Trophoblast cell (in vitro differentiated cells and primary cell): ENCODE measurements at regions not wholly inside any gene's neighbourhood (a gene's known extent, or its start where the extent isn't known, plus 50 kb on each side); places are given as distances from the start of the nearest gene placed in this dataset.

Experiments used
- DNase-seq, 2 donors: peaks; one replicate each; pipeline ENCODE4 v3.0.0-alpha.2; 2016
- H2AFZ ChIP-seq: 2 replicates; pipeline ENCODE4 v1.6.1; 2013; ENCODE audit warnings: low read length, moderate library complexity, mild to moderate bottlenecking; ENCODE audit not compliant: insufficient read depth, poor library complexity
- H2AK5ac ChIP-seq: 2 replicates; pipeline ENCODE4 v1.6.1; 2013; ENCODE audit warnings: mild to moderate bottlenecking, low read length
- H2BK120ac ChIP-seq: 2 replicates; pipeline ENCODE4 v1.6.1; 2013; ENCODE audit warnings: low read length, mild to moderate bottlenecking, moderate library complexity; ENCODE audit not compliant: insufficient read depth, poor library complexity
- H2BK12ac ChIP-seq: 2 replicates; pipeline ENCODE4 v1.6.1; 2013; ENCODE audit warnings: mild to moderate bottlenecking, low read length, moderate library complexity
- H2BK5ac ChIP-seq: 2 replicates; pipeline ENCODE4 v1.6.1; 2013; ENCODE audit warnings: low read length, low read depth, moderate library complexity, mild to moderate bottlenecking; ENCODE audit not compliant: poor library complexity
- H3K14ac ChIP-seq: 2 replicates; pipeline ENCODE4 v1.6.1; 2013; ENCODE audit warnings: mild to moderate bottlenecking, low read length
- H3K18ac ChIP-seq: 2 replicates; pipeline ENCODE4 v1.6.1; 2013; ENCODE audit warnings: mild to moderate bottlenecking, low read length
- H3K23ac ChIP-seq: 2 replicates; pipeline ENCODE4 v1.6.1; 2013; ENCODE audit warnings: low read length
- H3K27ac ChIP-seq: 2 replicates; pipeline ENCODE4 v1.5.1; 2013; ENCODE audit warnings: low read depth, mild to moderate bottlenecking, inconsistent platforms, low read length, moderate library complexity
- H3K27me3 ChIP-seq: 2 replicates; pipeline ENCODE4 v1.6.1; 2013; ENCODE audit warnings: inconsistent platforms, mild to moderate bottlenecking, low read length, moderate library complexity; ENCODE audit not compliant: insufficient read depth
- H3K36me3 ChIP-seq, 2 experiments: 1 replicate in 1 of 2; 2 replicates in 1 of 2; pipeline ENCODE4 v1.6.1; 2013; ENCODE audit warnings: low read length in 2 of 2, mild to moderate bottlenecking in 2 of 2, moderate library complexity in 1 of 2; ENCODE audit not compliant: insufficient read depth in 2 of 2, control insufficient read depth in 1 of 2
- H3K4ac ChIP-seq: 2 replicates; pipeline ENCODE4 v1.6.1; 2013; ENCODE audit warnings: low read depth, mild to moderate bottlenecking, low read length, moderate library complexity
- H3K4me1 ChIP-seq, 2 experiments: 1 replicate in 1 of 2; 2 replicates in 1 of 2; pipeline ENCODE4 v1.6.1; 2013; ENCODE audit warnings: low read length in 2 of 2, mild to moderate bottlenecking in 2 of 2, moderate library complexity in 1 of 2; ENCODE audit not compliant: insufficient read depth in 2 of 2, control insufficient read depth in 1 of 2
- H3K4me2 ChIP-seq: 2 replicates; pipeline ENCODE4 v1.6.1; 2013; ENCODE audit warnings: inconsistent platforms, mild to moderate bottlenecking, low read length, moderate library complexity
- H3K4me3 ChIP-seq: 2 replicates; pipeline ENCODE4 v1.5.1; 2013; ENCODE audit warnings: mild to moderate bottlenecking, low read depth, low read length, inconsistent platforms
- H3K79me1 ChIP-seq: one replicate; pipeline ENCODE4 v1.6.1; 2013; ENCODE audit warnings: low read length
- H3K79me2 ChIP-seq: 2 replicates; pipeline ENCODE4 v1.6.1; 2013; ENCODE audit warnings: low read length, mild to moderate bottlenecking; ENCODE audit not compliant: control insufficient read depth, insufficient read depth, poor library complexity
- H3K9ac ChIP-seq: 2 replicates; pipeline ENCODE4 v1.6.1; 2013; ENCODE audit warnings: mild to moderate bottlenecking, low read length
- H3K9me3 ChIP-seq: 2 replicates; pipeline ENCODE4 v1.6.1; 2013; ENCODE audit warnings: low read depth, mild to moderate bottlenecking, control low read depth, inconsistent platforms, low read length; ENCODE audit not compliant: insufficient read depth
- H4K12ac ChIP-seq: 2 replicates; pipeline ENCODE4 v1.6.1; 2013; ENCODE audit warnings: low read depth, mild to moderate bottlenecking, low read length, moderate library complexity
- H4K8ac ChIP-seq: 2 replicates; pipeline ENCODE4 v1.6.1; 2013; ENCODE audit warnings: low read depth, mild to moderate bottlenecking, low read length, moderate library complexity
- H4K91ac ChIP-seq: one replicate; pipeline ENCODE4 v1.6.1; 2013; ENCODE audit warnings: low read depth, mild to moderate bottlenecking, low read length, moderate library complexity
- WGBS: extraction: QIAGEN DNeasy Blood & Tissue Kit; methylation state at CpG from one replicate; pipeline ENCODE4 v1.1.7; 2013; ENCODE audit warnings: missing lambda C conversion rate; ENCODE audit not compliant: insufficient read length, insufficient coverage; ENCODE audit errors: extremely low coverage; 5-methylcytosine and 5-hydroxymethylcytosine counted together

- no peak overlapping the region for H3K9ac ChIP-seq
- WGBS: no CpG with 5 or more reads among the region's 4 CpGs
- H4K8ac ChIP-seq: no peak overlapping the region
- H3K36me3 ChIP-seq: no peaks in the 10 kb centered on the region
- no peaks in the 10 kb centered on the region for H3K27me3 ChIP-seq
- H3K4me2 ChIP-seq: no peak overlapping the region
- no peak overlapping the region for H2AK5ac ChIP-seq
- H2BK5ac ChIP-seq: no peak overlapping the region
- H3K79me2 ChIP-seq: no peaks in the 10 kb centered on the region
- no peak for DNase-seq
- H3K79me1 ChIP-seq: peaks cover 2% of the 10 kb centered on the region
- H2AFZ ChIP-seq: no peak overlapping the region
- H4K12ac ChIP-seq: no peak overlapping the region
- no peak overlapping the region for H3K4ac ChIP-seq
- no peak overlapping the region for H2BK120ac ChIP-seq
- no peak overlapping the region for H3K18ac ChIP-seq
- H3K14ac ChIP-seq: no peak overlapping the region
- peaks cover 0 to 5% of the 10 kb centered on the region in 2 experiments for H3K4me1 ChIP-seq
- H2BK12ac ChIP-seq: peak overlapping the region; percentile 87
- peak overlapping the region; percentile 62 for H4K91ac ChIP-seq
- H3K4me3 ChIP-seq: no peak overlapping the region
- H3K27ac ChIP-seq: no peak overlapping the region
- no peak overlapping the region for H3K23ac ChIP-seq
- peaks cover 4% of the 10 kb centered on the region for H3K9me3 ChIP-seq
Observed at GRCh38 chr18:55845221-55845620, 257.2 kb upstream of the TCF4 start.

GRCh38 chr18:55844382-55844781, 256.4 kb upstream of the TCF4 start:
- no peak overlapping the region for H4K12ac ChIP-seq
- no peak overlapping the region for H4K91ac ChIP-seq
- no peaks in the 10 kb centered on the region for H3K79me2 ChIP-seq
- no peak overlapping the region for H2AFZ ChIP-seq
- WGBS: no CpG with 5 or more reads among the region's 4 CpGs
- no peaks in the 10 kb centered on the region for H3K36me3 ChIP-seq
- no peak overlapping the region for H3K23ac ChIP-seq
- H2BK12ac ChIP-seq: no peak overlapping the region
- H3K4ac ChIP-seq: no peak overlapping the region
- H3K9ac ChIP-seq: no peak overlapping the region
- H2BK5ac ChIP-seq: no peak overlapping the region
- no peak overlapping the region for H3K14ac ChIP-seq
- no peak overlapping the region for H3K4me2 ChIP-seq
- H2BK120ac ChIP-seq: no peak overlapping the region
- H3K27me3 ChIP-seq: no peaks in the 10 kb centered on the region
- H3K4me3 ChIP-seq: no peak overlapping the region
- no peak for DNase-seq
- H3K4me1 ChIP-seq: peaks cover 0 to 5% of the 10 kb centered on the region in 2 experiments
- H4K8ac ChIP-seq: no peak overlapping the region
- peaks cover 2% of the 10 kb centered on the region for H3K79me1 ChIP-seq
- no peak overlapping the region for H2AK5ac ChIP-seq
- H3K27ac ChIP-seq: peak overlapping the region; percentile 16
- H3K9me3 ChIP-seq: peaks cover 4% of the 10 kb centered on the region
- H3K18ac ChIP-seq: no peak overlapping the region

GRCh38 chr18:55841314-55841713, 253.3 kb upstream of the TCF4 start:
- Histone ChIP-seq H3K27ac (no peak overlapping the region), H3K4me1 (peaks cover 0 to 5% of the 10 kb centered on the region in 2 experiments), H3K23ac (no peak overlapping the region), H2AFZ (no peak overlapping the region), H3K27me3 (no peaks in the 10 kb centered on the region), H4K12ac (no peak overlapping the region), H3K4me2 (no peak overlapping the region), H4K91ac (no peak overlapping the region), H3K9ac (no peak overlapping the region), H2BK5ac (no peak overlapping the region), H3K14ac (no peak overlapping the region), H2BK12ac (no peak overlapping the region), H3K4ac (no peak overlapping the region), H2AK5ac (no peak overlapping the region), H3K18ac (no peak overlapping the region), H3K4me3 (no peak overlapping the region), H3K79me2 (no peaks in the 10 kb centered on the region), H3K9me3 (peaks cover 4% of the 10 kb centered on the region), H3K36me3 (no peaks in the 10 kb centered on the region), H4K8ac (no peak overlapping the region), H2BK120ac (no peak overlapping the region), H3K79me1 (no peaks in the 10 kb centered on the region)
- WGBS: no CpG with 5 or more reads among the region's 2 CpGs
- peak in 1 of 2 donors; percentile 8 for DNase-seq

DNA sequence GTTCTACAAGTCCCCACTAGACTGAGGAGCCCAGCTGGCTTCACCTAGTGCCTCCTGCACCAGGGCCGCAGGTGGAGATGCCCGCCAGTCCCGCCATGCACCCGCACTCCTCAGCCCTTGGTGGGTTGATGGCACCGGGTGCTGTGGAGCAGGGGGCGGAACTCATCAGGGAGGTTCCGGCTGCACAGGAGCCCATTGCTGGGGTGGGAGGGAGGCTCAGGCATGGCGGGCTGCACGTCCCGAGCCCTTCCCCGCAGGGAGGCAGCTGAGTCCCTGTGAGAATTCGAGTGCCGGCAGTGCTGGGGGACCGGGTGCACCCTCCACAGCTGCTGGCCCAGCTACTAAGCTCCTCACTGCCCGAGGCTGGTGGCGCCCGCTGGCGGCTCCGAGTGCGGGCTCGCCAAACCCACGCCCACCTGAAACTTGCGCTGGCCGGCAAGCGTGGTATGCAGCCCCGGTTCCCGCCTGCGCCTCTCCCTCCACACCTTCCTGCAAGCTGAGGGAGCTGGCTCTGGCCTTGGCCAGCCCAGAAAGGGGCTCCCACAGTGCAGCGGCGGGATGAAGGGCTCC, 252.7 kb upstream of the TCF4 start:
- H3K4me2 ChIP-seq: no peak overlapping the region
- no peak overlapping the region for H2AK5ac ChIP-seq
- H3K27ac ChIP-seq: no peak overlapping the region
- no peak overlapping the region for H3K4me3 ChIP-seq
- DNase-seq: no peak
- no peak overlapping the region for H3K23ac ChIP-seq
- H3K14ac ChIP-seq: no peak overlapping the region
- WGBS: no CpG with 5 or more reads among the region's 30 CpGs
- H2BK12ac ChIP-seq: no peak overlapping the region
- H3K79me2 ChIP-seq: no peaks in the 10 kb centered on the region
- H3K4ac ChIP-seq: no peak overlapping the region
- H2AFZ ChIP-seq: no peak overlapping the region
- H3K27me3 ChIP-seq: no peaks in the 10 kb centered on the region
- no peaks in the 10 kb centered on the region for H3K36me3 ChIP-seq
- no peaks in the 10 kb centered on the region for H3K79me1 ChIP-seq
- no peak overlapping the region for H4K12ac ChIP-seq
- no peak overlapping the region for H2BK120ac ChIP-seq
- no peak overlapping the region for H3K9ac ChIP-seq
- H3K4me1 ChIP-seq: peaks cover 0 to 5% of the 10 kb centered on the region in 2 experiments
- no peak overlapping the region for H2BK5ac ChIP-seq
- H4K91ac ChIP-seq: no peak overlapping the region
- H3K18ac ChIP-seq: no peak overlapping the region
- H4K8ac ChIP-seq: no peak overlapping the region
- peaks cover 4% of the 10 kb centered on the region for H3K9me3 ChIP-seq
